Mesothelial cell of epicardium (in vitro differentiated cells): ENCODE measurements at regions not wholly inside any gene's neighbourhood (a gene's known extent, or its start where the extent isn't known, plus 50 kb on each side); places are given as distances from the start of the nearest gene placed in this dataset.

ENCODE experiments used
- DNase-seq, 2 experiments: peaks; one replicate each; pipeline ENCODE4 v3.0.0; 2021; ENCODE audit warnings: low spot score in 2 of 2; ENCODE audit not compliant: unreplicated experiment in 2 of 2
- H3K27ac Mint-ChIP-seq: 2 replicates; pipeline ENCODE4 v1.8.0; 2021; ENCODE audit warnings: mixed read lengths
- H3K27me3 Mint-ChIP-seq: 2 replicates; pipeline ENCODE4 v1.8.0; 2021; ENCODE audit warnings: low read depth, mixed read lengths
- H3K36me3 Mint-ChIP-seq: 2 replicates; pipeline ENCODE4 v1.8.0; 2021; ENCODE audit warnings: mixed read lengths
- H3K4me1 Mint-ChIP-seq: 2 replicates; pipeline ENCODE4 v1.8.0; 2021; ENCODE audit warnings: mixed read lengths
- H3K4me3 Mint-ChIP-seq: 2 replicates; pipeline ENCODE4 v1.8.0; 2021; ENCODE audit warnings: mild to moderate bottlenecking, moderate library complexity, mixed read lengths
- H3K9me3 Mint-ChIP-seq: 2 replicates; pipeline ENCODE4 v1.8.0; 2021; ENCODE audit warnings: mixed read lengths
- CTCF ChIP-seq: fragments of 200-600 bp; sonication (generic); IDR thresholded peaks from one replicate; pipeline ENCODE4 v1.5.0; 2021; ENCODE audit warnings: antibody characterized with exemption; ENCODE audit not compliant: unreplicated experiment

- H3K27ac Mint-ChIP-seq: peak overlapping the region; percentile 40
- peaks cover 33% of the 10 kb centered on the region for H3K4me1 Mint-ChIP-seq
- TF ChIP-seq CTCF: no peak
- H3K4me3 Mint-ChIP-seq: no peak overlapping the region
- no peaks in the 10 kb centered on the region for H3K36me3 Mint-ChIP-seq
- peaks cover 10% of the 10 kb centered on the region for H3K9me3 Mint-ChIP-seq
- no peaks in the 10 kb centered on the region for H3K27me3 Mint-ChIP-seq
- DNase-seq: no peak
These were observed 645.5 kb downstream of the C12orf50 start for GRCh38 chr12:87383680-87384079.

GRCh38 chr12:87382959-87383566, 646.1 kb downstream of the C12orf50 start:
- no peak overlapping the region for H3K4me3 Mint-ChIP-seq
- peaks cover 10% of the 10 kb centered on the region for H3K9me3 Mint-ChIP-seq
- H3K27ac Mint-ChIP-seq: peak overlapping the region; percentile 44
- no peaks in the 10 kb centered on the region for H3K27me3 Mint-ChIP-seq
- no peak for DNase-seq
- H3K4me1 Mint-ChIP-seq: peaks cover 30% of the 10 kb centered on the region
- H3K36me3 Mint-ChIP-seq: no peaks in the 10 kb centered on the region
- TF ChIP-seq CTCF: no peak

GRCh38 chr12:87382436-87382835, 646.8 kb downstream of the C12orf50 start:
- H3K9me3 Mint-ChIP-seq: peaks cover 6% of the 10 kb centered on the region
- H3K4me3 Mint-ChIP-seq: no peak overlapping the region
- peaks cover 29% of the 10 kb centered on the region for H3K4me1 Mint-ChIP-seq
- no peaks in the 10 kb centered on the region for H3K27me3 Mint-ChIP-seq
- H3K27ac Mint-ChIP-seq: no peak overlapping the region
- DNase-seq: no peak
- no peak for TF ChIP-seq CTCF
- H3K36me3 Mint-ChIP-seq: no peaks in the 10 kb centered on the region

- H3K27me3 Mint-ChIP-seq: no peaks in the 10 kb centered on the region
- H3K9me3 Mint-ChIP-seq: peaks cover 2% of the 10 kb centered on the region
- DNase-seq: no peak
- H3K36me3 Mint-ChIP-seq: no peaks in the 10 kb centered on the region
- H3K4me1 Mint-ChIP-seq: peaks cover 25% of the 10 kb centered on the region
- H3K27ac Mint-ChIP-seq: no peak overlapping the region
- no peak for TF ChIP-seq CTCF
- H3K4me3 Mint-ChIP-seq: no peak overlapping the region
These were observed 647.5 kb downstream of the C12orf50 start for GRCh38 chr12:87381742-87382141.

- DNase-seq: no peak
- Mint-ChIP-seq H3K4me3 (no peak overlapping the region), H3K36me3 (peaks cover 7% of the 10 kb centered on the region), H3K4me1 (peaks cover 14% of the 10 kb centered on the region), H3K27me3 (no peaks in the 10 kb centered on the region), H3K27ac (no peak overlapping the region), H3K9me3 (peaks cover 24% of the 10 kb centered on the region)
- TF ChIP-seq CTCF: no peak
These were observed 650.7 kb downstream of the C12orf50 start for GRCh38 chr12:87378526-87378925.

- no peak for TF ChIP-seq CTCF
- Mint-ChIP-seq H3K4me3 (no peak overlapping the region), H3K4me1 (peaks cover 5% of the 10 kb centered on the region), H3K27ac (no peak overlapping the region), H3K36me3 (peaks cover 9% of the 10 kb centered on the region), H3K27me3 (no peaks in the 10 kb centered on the region), H3K9me3 (peaks cover 31% of the 10 kb centered on the region)
- no peak for DNase-seq
These were observed 652.5 kb downstream of the C12orf50 start for GRCh38 chr12:87376722-87377121.
